ENCODE measurements at regions not wholly inside any gene's neighbourhood (a gene's known extent, or its start where the extent isn't known, plus 50 kb on each side); places are given as distances from the start of the nearest gene placed in this dataset.

DNA sequence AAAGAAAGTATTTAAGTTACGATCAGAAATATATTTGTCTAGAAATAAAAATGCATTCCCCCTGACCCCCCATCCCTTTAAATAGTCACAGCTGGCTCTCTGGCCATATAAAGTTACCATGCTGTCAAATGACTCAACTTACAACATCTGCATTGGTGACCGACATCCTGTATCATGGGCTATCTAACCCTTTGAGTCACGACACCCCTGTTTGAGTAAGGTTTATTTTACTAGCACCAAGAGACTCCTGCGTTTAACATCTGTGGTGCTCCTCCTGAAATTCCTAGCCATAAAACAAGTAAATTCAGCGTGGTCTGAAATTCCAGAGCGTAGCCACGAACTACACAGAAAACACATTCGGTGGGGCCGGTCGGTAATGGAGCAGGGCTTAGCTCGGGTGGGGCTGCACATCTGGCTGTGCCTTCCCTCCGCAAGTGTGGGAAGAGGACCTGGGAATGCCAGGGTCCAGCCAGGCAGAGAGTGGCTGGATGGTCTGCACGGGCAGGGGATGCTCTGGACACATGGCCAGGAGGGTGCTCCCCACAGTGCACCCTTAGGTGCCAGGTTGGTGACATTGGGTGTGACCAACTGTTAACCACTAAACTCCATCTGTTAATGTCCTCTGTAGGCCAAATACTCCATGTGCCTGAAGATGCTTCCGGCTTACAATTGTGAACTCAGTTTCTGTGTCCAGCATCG lies 53.0 kb upstream of the CLDN14 start:
- DNase-seq (ENCODE audit: low spot score) (no peak), ATAC-seq (no peak)

- ATAC-seq: no peak
- no peak for DNase-seq (ENCODE audit: low spot score)
Measured at GRCh38 chr21:36533468-36533848, 53.5 kb upstream of the CLDN14 start.

GRCh38 chr21:36534656-36535055 lies 54.7 kb upstream of the CLDN14 start:
- no peak for DNase-seq (ENCODE audit: low spot score)
- no peak for ATAC-seq

DNA sequence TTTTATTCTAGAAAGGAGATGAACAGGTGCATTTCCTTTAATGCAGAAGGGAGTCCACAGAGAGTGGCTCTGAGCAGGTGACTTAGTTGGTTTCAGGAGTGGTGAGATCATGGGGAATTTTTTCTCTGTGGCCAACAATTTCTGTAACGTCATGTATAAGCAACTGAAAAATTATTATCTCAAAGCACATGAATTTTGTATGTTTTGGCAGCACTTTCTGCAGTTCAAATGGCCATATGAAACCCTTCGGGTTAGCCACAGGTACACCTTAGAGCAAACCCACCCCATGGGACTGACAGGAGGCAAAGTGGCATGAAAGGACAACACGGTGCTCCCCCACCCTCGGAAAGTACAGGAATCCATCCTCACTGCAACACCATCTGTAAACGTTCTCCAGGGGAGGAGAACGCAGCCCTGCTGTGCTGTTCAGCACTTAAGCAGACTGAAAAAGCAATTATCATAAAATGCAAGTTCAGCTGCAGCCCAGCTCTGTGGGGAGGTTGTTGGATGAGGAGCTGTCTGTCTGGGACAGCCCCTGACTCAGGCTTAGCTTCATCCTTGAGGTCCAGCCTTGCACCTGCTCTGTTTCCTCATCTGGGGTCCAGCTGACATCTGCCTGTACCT lies 55.8 kb upstream of the CLDN14 start:
- ATAC-seq (no peak), DNase-seq (ENCODE audit: low spot score) (no peak)

DNA sequence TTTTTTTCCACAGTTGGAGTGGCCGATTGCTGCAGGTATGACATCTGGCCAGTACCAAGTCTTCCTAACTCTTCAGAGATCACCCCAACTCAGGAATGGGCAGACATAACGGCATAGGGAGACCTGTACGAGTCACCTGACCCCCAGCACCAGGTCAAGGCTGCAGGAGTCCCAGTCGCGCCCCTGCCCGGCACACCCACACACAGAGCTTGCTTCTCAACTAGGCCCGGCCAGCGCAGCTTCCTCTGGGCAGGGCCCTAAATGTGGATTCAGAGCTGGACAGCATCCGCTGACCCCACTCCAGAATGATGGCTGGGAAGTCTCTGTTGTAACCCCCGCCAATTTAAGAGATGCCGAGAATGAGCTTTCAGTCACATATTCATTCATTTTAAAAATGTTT lies 58.8 kb upstream of the CLDN14 start:
- DNase-seq (ENCODE audit: low spot score): no peak
- no peak for ATAC-seq

- DNase-seq (ENCODE audit: low spot score): no peak
- ATAC-seq: no peak
Measured at GRCh38 chr21:36539434-36540150, 59.7 kb upstream of the CLDN14 start.

DNA sequence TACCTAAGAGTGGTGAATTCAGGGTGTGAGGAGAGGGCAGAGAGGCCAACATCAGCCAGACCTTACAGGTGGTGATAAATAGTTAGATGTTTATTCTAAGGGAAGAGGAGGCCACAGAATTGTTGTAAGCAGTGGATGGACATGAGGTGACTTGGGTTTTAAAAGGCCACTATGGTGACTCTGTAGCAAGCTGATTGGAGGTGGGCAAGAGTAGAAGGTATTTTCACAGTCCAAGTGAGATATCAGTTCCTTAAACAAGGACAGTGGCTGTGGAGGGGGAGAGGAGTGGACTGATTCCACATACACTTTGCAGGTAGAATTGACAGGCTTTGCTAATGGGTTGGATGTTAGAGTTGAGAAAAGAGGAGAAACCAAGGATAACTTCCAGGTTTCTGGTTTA lies 60.8 kb upstream of the CLDN14 start:
- DNase-seq (ENCODE audit: low spot score): no peak
- no peak for ATAC-seq

DNA sequence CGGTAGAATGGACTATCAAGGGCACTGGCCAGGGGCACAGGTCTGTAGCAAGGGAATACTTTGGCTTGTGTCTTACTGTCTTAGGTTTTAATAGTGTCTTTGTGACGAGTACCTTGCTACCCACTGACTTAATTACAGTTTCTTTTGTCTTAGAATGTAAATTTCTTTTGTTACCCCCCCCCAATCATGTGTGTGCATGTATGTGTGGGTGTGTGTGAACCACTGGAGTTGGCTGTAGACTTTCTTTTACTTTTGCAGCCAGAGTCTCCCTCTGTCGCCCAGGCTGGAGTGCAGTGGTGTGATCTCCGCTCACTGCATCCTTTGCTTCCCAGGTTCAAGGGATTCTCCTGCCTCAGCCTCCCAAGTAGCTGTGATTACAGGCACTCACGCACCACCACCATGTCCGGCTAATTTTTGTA lies 61.8 kb upstream of the CLDN14 start:
- DNase-seq (ENCODE audit: low spot score) (no peak), ATAC-seq (no peak)

GRCh38 chr21:36542312-36543101 lies 62.6 kb upstream of the CLDN14 start:
- ATAC-seq (no peak), DNase-seq (ENCODE audit: low spot score) (no peak)

DNA sequence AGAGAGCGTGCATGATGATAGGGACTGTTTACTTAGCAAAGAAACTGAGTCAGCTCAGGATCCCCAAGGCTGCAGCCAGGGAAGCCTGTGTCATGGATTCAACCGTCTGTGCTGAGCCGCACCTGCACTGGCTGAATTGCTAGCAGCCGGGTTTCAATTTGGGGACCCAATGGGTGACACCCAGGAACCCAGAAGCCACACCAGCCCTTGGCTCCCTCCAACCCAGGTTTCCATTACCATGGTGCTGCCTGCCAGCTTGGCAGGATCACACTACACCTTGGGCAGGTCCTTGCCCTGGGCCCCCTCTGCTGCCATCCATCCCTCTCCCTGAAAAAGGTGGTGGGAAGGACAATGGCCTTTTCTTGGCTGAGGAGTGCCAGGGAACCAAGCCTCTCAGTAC lies 64.0 kb upstream of the CLDN14 start:
- no peak for DNase-seq (ENCODE audit: low spot score)

DNA sequence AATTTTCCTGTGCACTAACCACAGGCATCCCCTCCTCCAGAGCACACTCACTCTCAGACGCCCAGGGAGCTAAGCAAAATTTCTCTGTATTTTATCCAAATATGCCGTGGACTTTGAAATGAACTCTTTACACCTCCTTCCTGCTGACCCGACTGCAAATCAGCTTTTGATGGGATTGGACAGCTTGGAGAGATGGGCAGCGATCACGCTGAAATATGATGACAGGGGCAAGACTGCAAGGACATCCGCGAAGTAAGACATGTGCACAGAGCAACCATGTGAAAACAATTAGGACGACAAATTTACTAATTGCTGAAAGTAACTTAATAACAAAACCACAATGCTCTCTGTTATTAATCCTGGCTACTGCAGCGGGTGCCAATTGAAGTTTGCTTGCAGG lies 64.6 kb upstream of the CLDN14 start:
- peak; percentile 63 for DNase-seq (ENCODE audit: low spot score)

More for the DNA sequence above, 64.0 kb upstream of the CLDN14 start:
- ATAC-seq: no peak

GRCh38 chr21:36545776-36546511 lies 66.0 kb upstream of the CLDN14 start:
- DNase-seq (ENCODE audit: low spot score) (peak; percentile 82), ATAC-seq (peak; percentile 85)

More for the DNA sequence above, 64.6 kb upstream of the CLDN14 start:
- ATAC-seq: peak; percentile 64

DNA sequence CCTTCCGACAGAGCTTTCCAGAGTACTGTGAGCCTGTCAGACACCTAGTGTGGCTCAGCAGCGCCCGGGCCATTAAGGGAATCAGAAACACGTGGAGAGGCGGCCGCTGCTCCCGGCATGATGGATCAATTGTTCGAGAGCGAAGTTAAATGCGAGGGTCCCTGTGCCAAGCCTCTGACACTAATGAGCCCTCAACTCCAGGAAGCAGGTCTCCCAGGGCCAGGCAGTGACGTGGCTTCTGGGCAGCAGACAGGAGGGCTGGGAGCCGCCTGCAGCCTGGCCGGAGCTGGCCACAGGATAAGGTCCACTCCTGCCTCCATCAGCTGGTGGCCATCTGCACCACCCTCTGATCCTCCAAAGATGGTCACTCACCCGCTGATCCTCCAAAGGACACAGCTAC lies 67.5 kb upstream of the CLDN14 start:
- ATAC-seq: peak; percentile 22

GRCh38 chr21:36548866-36549265 lies 68.9 kb upstream of the CLDN14 start:
- DNase-seq (ENCODE audit: low spot score): no peak
- ATAC-seq: no peak

More for the DNA sequence above, 67.5 kb upstream of the CLDN14 start:
- DNase-seq (ENCODE audit: low spot score): no peak

GRCh38 chr21:36549470-36549869 lies 69.5 kb upstream of the CLDN14 start:
- no peak for ATAC-seq
- DNase-seq (ENCODE audit: low spot score): no peak

GRCh38 chr21:36550761-36551160 lies 70.8 kb upstream of the CLDN14 start:
- no peak for DNase-seq (ENCODE audit: low spot score)
- no peak for ATAC-seq

GRCh38 chr21:36551321-36551720 lies 71.4 kb upstream of the CLDN14 start:
- DNase-seq (ENCODE audit: low spot score) (no peak), ATAC-seq (no peak)

GRCh38 chr21:36551731-36552433 lies 72.0 kb upstream of the CLDN14 start:
- ATAC-seq (no peak), DNase-seq (ENCODE audit: low spot score) (no peak)

DNA sequence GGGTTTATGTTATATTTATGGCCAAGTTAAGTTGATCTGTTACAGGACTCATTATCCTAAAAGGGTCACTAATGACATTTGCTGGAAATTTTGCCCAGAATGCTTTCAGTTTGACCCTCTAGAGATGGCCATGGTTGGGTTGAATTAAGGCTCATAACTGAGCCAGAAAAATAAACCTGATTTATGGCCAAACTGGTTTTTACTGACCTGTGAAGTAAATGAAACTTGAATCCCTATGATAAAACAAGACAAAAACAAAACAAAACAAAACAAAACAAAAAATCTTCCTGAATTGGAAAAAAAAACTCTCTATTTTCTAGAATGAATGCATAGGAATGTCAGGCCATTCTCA lies 72.5 kb upstream of the CLDN14 start:
- no peak for DNase-seq (ENCODE audit: low spot score)
- no peak for ATAC-seq

DNA sequence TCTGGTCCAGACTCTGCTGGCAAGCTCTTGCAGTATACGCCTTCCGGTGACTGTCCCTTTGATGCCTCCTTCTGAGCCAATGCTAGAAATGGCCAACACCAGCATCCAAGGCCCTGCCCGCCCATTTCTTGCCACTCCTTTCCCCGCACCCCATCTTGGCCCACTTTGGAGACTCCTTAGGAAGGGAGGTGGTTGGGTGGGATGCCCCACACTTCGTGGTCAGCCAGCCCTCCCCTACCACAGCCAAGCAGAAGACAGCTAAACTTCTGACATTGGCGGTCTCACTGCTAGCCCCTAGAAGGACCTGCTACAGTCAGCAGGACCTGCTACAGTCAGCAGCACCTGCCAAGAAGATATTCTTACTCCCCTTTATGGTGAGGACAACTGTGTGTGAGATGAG lies 73.5 kb upstream of the CLDN14 start:
- ATAC-seq (no peak), DNase-seq (ENCODE audit: low spot score) (no peak)
